ENCODE measurements at regions not wholly inside any gene's neighbourhood (a gene's known extent, or its start where the extent isn't known, plus 50 kb on each side); places are given as distances from the start of the nearest gene placed in this dataset.

GRCh38 chr3:88611826-88612326 is 462.1 kb downstream of the C3orf38 start:
- Histone ChIP-seq H3K27ac (ENCODE audit: low read length) (no peak overlapping the region), H3K9me3 (ENCODE audit: control insufficient read depth in 2 of 2, low read length in 2 of 2) (no peaks in the 10 kb centered on the region), H3K9ac (ENCODE audit: low read length in 2 of 2) (no peak overlapping the region), H3K27me3 (ENCODE audit: control insufficient read depth in 1 of 2, insufficient read depth in 2 of 2, low read length in 2 of 2) (no peaks in the 10 kb centered on the region), H3K4me3 (ENCODE audit: low read length in 2 of 2) (no peak overlapping the region), H3K4me1 (ENCODE audit: control insufficient read depth, insufficient read depth, low read length) (no peaks in the 10 kb centered on the region), H3K36me3 (ENCODE audit: control insufficient read depth in 2 of 2, insufficient read depth in 2 of 2, low read length in 2 of 2) (no peaks in the 10 kb centered on the region)

- no peaks in the 10 kb centered on the region for H3K9me3 ChIP-seq (ENCODE audit: control insufficient read depth in 2 of 2, low read length in 2 of 2)
- H3K4me3 ChIP-seq (ENCODE audit: low read length in 2 of 2) = no peak overlapping the region
- H3K4me1 ChIP-seq (ENCODE audit: control insufficient read depth, insufficient read depth, low read length) = no peaks in the 10 kb centered on the region
- H3K9ac ChIP-seq (ENCODE audit: low read length in 2 of 2) = no peak overlapping the region
- H3K27me3 ChIP-seq (ENCODE audit: control insufficient read depth in 1 of 2, insufficient read depth in 2 of 2, low read length in 2 of 2) = no peaks in the 10 kb centered on the region
- H3K27ac ChIP-seq (ENCODE audit: low read length) = no peak overlapping the region
- no peaks in the 10 kb centered on the region for H3K36me3 ChIP-seq (ENCODE audit: control insufficient read depth in 2 of 2, insufficient read depth in 2 of 2, low read length in 2 of 2)
Observed at GRCh38 chr3:88616413-88616812, 466.7 kb downstream of the C3orf38 start.

DNA sequence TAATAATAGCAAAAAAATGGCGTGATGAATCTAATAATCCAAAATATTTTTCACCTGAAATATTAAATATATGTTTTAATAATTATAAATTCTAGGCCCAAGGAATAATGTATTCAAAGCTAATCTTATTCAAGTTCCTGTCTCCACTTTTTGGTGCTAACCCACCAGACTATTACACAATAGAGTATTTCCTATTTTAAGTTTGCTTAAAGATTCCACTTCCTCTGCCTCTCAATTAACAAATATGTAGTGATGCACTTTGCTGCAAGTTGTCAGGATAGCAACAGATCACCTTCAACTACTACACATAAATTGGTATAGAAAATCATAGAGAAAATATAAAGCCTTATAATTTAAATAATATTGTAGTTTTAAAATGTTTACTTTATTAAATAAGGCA is 467.5 kb downstream of the C3orf38 start:
- Histone ChIP-seq H3K36me3 (ENCODE audit: control insufficient read depth in 2 of 2, insufficient read depth in 2 of 2, low read length in 2 of 2) (no peaks in the 10 kb centered on the region), H3K9me3 (ENCODE audit: control insufficient read depth in 2 of 2, low read length in 2 of 2) (no peaks in the 10 kb centered on the region), H3K27me3 (ENCODE audit: control insufficient read depth in 1 of 2, insufficient read depth in 2 of 2, low read length in 2 of 2) (no peaks in the 10 kb centered on the region), H3K27ac (ENCODE audit: low read length) (no peak overlapping the region), H3K9ac (ENCODE audit: low read length in 2 of 2) (no peak overlapping the region), H3K4me3 (ENCODE audit: low read length in 2 of 2) (no peak overlapping the region), H3K4me1 (ENCODE audit: control insufficient read depth, insufficient read depth, low read length) (no peaks in the 10 kb centered on the region)

GRCh38 chr3:88618021-88618645 is 468.4 kb downstream of the C3orf38 start:
- no peak overlapping the region for H3K27ac ChIP-seq (ENCODE audit: low read length)
- H3K36me3 ChIP-seq (ENCODE audit: control insufficient read depth in 2 of 2, insufficient read depth in 2 of 2, low read length in 2 of 2) = no peaks in the 10 kb centered on the region
- no peaks in the 10 kb centered on the region for H3K27me3 ChIP-seq (ENCODE audit: control insufficient read depth in 1 of 2, insufficient read depth in 2 of 2, low read length in 2 of 2)
- no peak overlapping the region for H3K4me3 ChIP-seq (ENCODE audit: low read length in 2 of 2)
- H3K9ac ChIP-seq (ENCODE audit: low read length in 2 of 2) = no peak overlapping the region
- H3K4me1 ChIP-seq (ENCODE audit: control insufficient read depth, insufficient read depth, low read length) = no peaks in the 10 kb centered on the region
- H3K9me3 ChIP-seq (ENCODE audit: control insufficient read depth in 2 of 2, low read length in 2 of 2) = no peaks in the 10 kb centered on the region

DNA sequence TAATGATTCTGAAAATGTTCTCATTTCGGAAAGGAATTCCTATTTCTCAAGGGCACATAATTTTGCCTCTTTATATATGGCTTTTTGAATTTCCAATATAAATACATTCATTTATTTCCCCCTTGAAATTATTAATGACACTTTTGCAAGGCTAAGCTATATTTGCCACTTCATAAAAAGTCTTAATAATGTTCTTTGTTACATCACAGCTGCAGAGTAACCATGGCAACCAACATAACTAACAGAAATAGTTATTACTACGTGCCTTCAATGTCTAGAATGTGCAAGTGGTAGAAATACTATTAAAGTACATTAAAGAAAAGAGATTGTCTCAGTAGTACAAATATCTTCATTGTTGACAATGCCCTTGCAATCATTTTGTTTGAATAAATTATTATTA is 471.8 kb downstream of the C3orf38 start:
- no peaks in the 10 kb centered on the region for H3K9me3 ChIP-seq (ENCODE audit: control insufficient read depth in 2 of 2, low read length in 2 of 2)
- no peaks in the 10 kb centered on the region for H3K4me1 ChIP-seq (ENCODE audit: control insufficient read depth, insufficient read depth, low read length)
- H3K9ac ChIP-seq (ENCODE audit: low read length in 2 of 2) = no peak overlapping the region
- no peak overlapping the region for H3K27ac ChIP-seq (ENCODE audit: low read length)
- no peaks in the 10 kb centered on the region for H3K36me3 ChIP-seq (ENCODE audit: control insufficient read depth in 2 of 2, insufficient read depth in 2 of 2, low read length in 2 of 2)
- no peaks in the 10 kb centered on the region for H3K27me3 ChIP-seq (ENCODE audit: control insufficient read depth in 1 of 2, insufficient read depth in 2 of 2, low read length in 2 of 2)
- no peak overlapping the region for H3K4me3 ChIP-seq (ENCODE audit: low read length in 2 of 2)

GRCh38 chr3:88623709-88624108 is 473.9 kb downstream of the C3orf38 start:
- Histone ChIP-seq H3K27ac (ENCODE audit: low read length) (no peak overlapping the region), H3K9me3 (ENCODE audit: control insufficient read depth in 2 of 2, low read length in 2 of 2) (no peaks in the 10 kb centered on the region), H3K27me3 (ENCODE audit: control insufficient read depth in 1 of 2, insufficient read depth in 2 of 2, low read length in 2 of 2) (no peaks in the 10 kb centered on the region), H3K9ac (ENCODE audit: low read length in 2 of 2) (no peak overlapping the region), H3K4me3 (ENCODE audit: low read length in 2 of 2) (no peak overlapping the region), H3K4me1 (ENCODE audit: control insufficient read depth, insufficient read depth, low read length) (no peaks in the 10 kb centered on the region), H3K36me3 (ENCODE audit: control insufficient read depth in 2 of 2, insufficient read depth in 2 of 2, low read length in 2 of 2) (no peaks in the 10 kb centered on the region)

DNA sequence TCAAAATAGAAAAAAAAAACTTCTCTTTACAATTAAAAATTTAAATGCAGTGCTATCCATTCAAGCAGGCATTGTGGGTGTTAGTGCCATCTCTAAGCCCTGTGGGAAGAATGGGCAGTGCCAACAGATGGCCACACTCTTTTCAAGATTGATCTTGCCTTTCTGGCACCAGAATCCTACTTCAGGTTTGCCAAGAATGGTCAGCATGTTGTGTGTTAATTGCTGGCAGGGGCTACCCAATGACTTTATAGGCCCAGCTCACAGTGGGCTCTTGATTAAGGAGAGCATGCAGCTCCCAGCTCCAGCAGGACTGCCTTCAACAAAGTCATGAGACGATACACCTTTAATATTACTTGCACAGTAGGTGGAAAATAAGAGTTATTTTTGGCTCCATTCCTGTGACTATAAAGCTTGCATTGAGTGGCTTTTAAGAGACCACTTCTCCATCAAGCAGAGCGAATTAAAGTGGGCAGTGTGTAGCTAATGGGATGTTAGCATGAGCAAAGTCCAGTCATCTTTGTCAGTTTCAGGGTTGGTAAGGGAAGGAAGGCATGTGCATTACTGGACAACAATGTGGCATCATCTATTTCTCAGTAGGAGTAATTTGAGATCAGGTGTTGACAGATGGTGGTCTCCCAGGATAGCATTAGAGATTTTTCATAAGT is 476.8 kb downstream of the C3orf38 start:
- no peaks in the 10 kb centered on the region for H3K9me3 ChIP-seq (ENCODE audit: control insufficient read depth in 2 of 2, low read length in 2 of 2)
- H3K27me3 ChIP-seq (ENCODE audit: control insufficient read depth in 1 of 2, insufficient read depth in 2 of 2, low read length in 2 of 2) = no peaks in the 10 kb centered on the region
- H3K36me3 ChIP-seq (ENCODE audit: control insufficient read depth in 2 of 2, insufficient read depth in 2 of 2, low read length in 2 of 2) = no peaks in the 10 kb centered on the region
- no peak overlapping the region for H3K27ac ChIP-seq (ENCODE audit: low read length)
- H3K4me3 ChIP-seq (ENCODE audit: low read length in 2 of 2) = no peak overlapping the region
- no peaks in the 10 kb centered on the region for H3K4me1 ChIP-seq (ENCODE audit: control insufficient read depth, insufficient read depth, low read length)
- H3K9ac ChIP-seq (ENCODE audit: low read length in 2 of 2) = no peak overlapping the region

- no peaks in the 10 kb centered on the region for H3K27me3 ChIP-seq (ENCODE audit: control insufficient read depth in 1 of 2, insufficient read depth in 2 of 2, low read length in 2 of 2)
- no peaks in the 10 kb centered on the region for H3K9me3 ChIP-seq (ENCODE audit: control insufficient read depth in 2 of 2, low read length in 2 of 2)
- H3K27ac ChIP-seq (ENCODE audit: low read length) = no peak overlapping the region
- no peak overlapping the region for H3K4me3 ChIP-seq (ENCODE audit: low read length in 2 of 2)
- no peak overlapping the region for H3K9ac ChIP-seq (ENCODE audit: low read length in 2 of 2)
- no peaks in the 10 kb centered on the region for H3K36me3 ChIP-seq (ENCODE audit: control insufficient read depth in 2 of 2, insufficient read depth in 2 of 2, low read length in 2 of 2)
- H3K4me1 ChIP-seq (ENCODE audit: control insufficient read depth, insufficient read depth, low read length) = no peaks in the 10 kb centered on the region
Observed at GRCh38 chr3:88628901-88629300, 478.5 kb upstream of the EPHA3 start.

GRCh38 chr3:88632226-88632625 is 475.2 kb upstream of the EPHA3 start:
- Histone ChIP-seq H3K36me3 (ENCODE audit: control insufficient read depth in 2 of 2, insufficient read depth in 2 of 2, low read length in 2 of 2) (no peaks in the 10 kb centered on the region), H3K4me1 (ENCODE audit: control insufficient read depth, insufficient read depth, low read length) (no peaks in the 10 kb centered on the region), H3K9ac (ENCODE audit: low read length in 2 of 2) (no peak overlapping the region), H3K27me3 (ENCODE audit: control insufficient read depth in 1 of 2, insufficient read depth in 2 of 2, low read length in 2 of 2) (no peaks in the 10 kb centered on the region), H3K4me3 (ENCODE audit: low read length in 2 of 2) (no peak overlapping the region), H3K27ac (ENCODE audit: low read length) (no peak overlapping the region), H3K9me3 (ENCODE audit: control insufficient read depth in 2 of 2, low read length in 2 of 2) (no peaks in the 10 kb centered on the region)

GRCh38 chr3:88640581-88640980 is 466.8 kb upstream of the EPHA3 start:
- no peaks in the 10 kb centered on the region for H3K9me3 ChIP-seq (ENCODE audit: control insufficient read depth in 2 of 2, low read length in 2 of 2)
- no peak overlapping the region for H3K4me3 ChIP-seq (ENCODE audit: low read length in 2 of 2)
- no peak overlapping the region for H3K27ac ChIP-seq (ENCODE audit: low read length)
- H3K9ac ChIP-seq (ENCODE audit: low read length in 2 of 2) = no peak overlapping the region
- no peaks in the 10 kb centered on the region for H3K27me3 ChIP-seq (ENCODE audit: control insufficient read depth in 1 of 2, insufficient read depth in 2 of 2, low read length in 2 of 2)
- no peaks in the 10 kb centered on the region for H3K36me3 ChIP-seq (ENCODE audit: control insufficient read depth in 2 of 2, insufficient read depth in 2 of 2, low read length in 2 of 2)
- H3K4me1 ChIP-seq (ENCODE audit: control insufficient read depth, insufficient read depth, low read length) = no peaks in the 10 kb centered on the region

GRCh38 chr3:88641033-88641604 is 466.3 kb upstream of the EPHA3 start:
- no peak overlapping the region for H3K9ac ChIP-seq (ENCODE audit: low read length in 2 of 2)
- H3K36me3 ChIP-seq (ENCODE audit: control insufficient read depth in 2 of 2, insufficient read depth in 2 of 2, low read length in 2 of 2) = no peaks in the 10 kb centered on the region
- no peaks in the 10 kb centered on the region for H3K4me1 ChIP-seq (ENCODE audit: control insufficient read depth, insufficient read depth, low read length)
- no peak overlapping the region for H3K27ac ChIP-seq (ENCODE audit: low read length)
- no peaks in the 10 kb centered on the region for H3K9me3 ChIP-seq (ENCODE audit: control insufficient read depth in 2 of 2, low read length in 2 of 2)
- no peaks in the 10 kb centered on the region for H3K27me3 ChIP-seq (ENCODE audit: control insufficient read depth in 1 of 2, insufficient read depth in 2 of 2, low read length in 2 of 2)
- H3K4me3 ChIP-seq (ENCODE audit: low read length in 2 of 2) = no peak overlapping the region
